ENCODE measurements at regions not wholly inside any gene's neighbourhood (a gene's known extent, or its start where the extent isn't known, plus 50 kb on each side); places are given as distances from the start of the nearest gene placed in this dataset.

DNA sequence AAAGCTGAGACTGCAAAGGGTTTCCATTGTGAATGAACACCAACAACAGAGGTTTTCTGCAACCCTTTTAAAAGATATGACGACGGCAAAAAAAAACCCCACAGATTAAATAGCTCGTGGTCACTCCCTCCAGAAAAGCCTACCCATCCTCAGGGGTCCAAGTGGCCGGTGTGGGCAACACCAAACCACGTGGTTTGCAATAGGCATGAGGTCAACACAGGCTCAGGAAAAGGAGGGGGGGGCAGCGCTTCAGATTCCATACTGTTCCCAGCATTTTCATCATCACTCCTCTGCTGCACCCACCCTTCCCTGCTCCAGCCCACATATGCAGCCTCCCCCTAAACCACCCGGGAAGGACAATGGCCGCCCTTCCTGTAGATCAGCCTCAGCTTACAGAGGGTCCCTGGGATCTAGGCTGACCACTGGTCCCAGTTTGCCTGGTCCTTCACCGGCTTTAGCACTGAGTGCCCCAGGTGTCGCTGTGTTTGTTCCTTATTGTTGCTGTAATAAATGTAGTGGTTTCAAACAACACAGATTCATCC lies 122.8 kb upstream of the PHACTR3 start:
- Histone ChIP-seq H3K4me1 (ENCODE audit: insufficient read depth, low read length) (no peaks in the 10 kb centered on the region), H3K9ac (ENCODE audit: extremely low read depth, insufficient read length, low read length) (no peak overlapping the region), H2BK15ac (ENCODE audit: low read depth, low read length) (no peak overlapping the region), H3K23ac (ENCODE audit: insufficient read length, low read depth, low read length) (no peak overlapping the region), H4K8ac (replicated peaks; ENCODE audit: insufficient read length, low read depth, low read length) (no peak overlapping the region), H3K27ac (ENCODE audit: insufficient read length, low read depth, low read length) (no peak overlapping the region), H4K5ac (ENCODE audit: insufficient read length, low read depth, low read length) (no peak overlapping the region), H3K23me2 (ENCODE audit: insufficient read length, low read depth, low read length, poor library complexity, severe bottlenecking) (no peaks in the 10 kb centered on the region), H4K91ac (ENCODE audit: insufficient read length, low read depth, low read length) (no peak overlapping the region), H3K4me2 (ENCODE audit: insufficient read depth, insufficient read length, low read length) (no peak overlapping the region), H3K79me1 (ENCODE audit: insufficient read depth, low read depth, low read length, poor library complexity, severe bottlenecking) (no peaks in the 10 kb centered on the region), H2BK120ac (ENCODE audit: low read depth, low read length, poor library complexity, severe bottlenecking) (no peak overlapping the region), H2AFZ (ENCODE audit: low read length) (no peak overlapping the region), H3K18ac (ENCODE audit: insufficient read length, low read depth, low read length) (no peak overlapping the region), H2AK5ac (ENCODE audit: insufficient read length, low read length) (no peak overlapping the region), H3K9me3 (ENCODE audit: control insufficient read depth, low read depth, low read length) (no peaks in the 10 kb centered on the region), H3K79me2 (ENCODE audit: insufficient read depth, low read length) (no peaks in the 10 kb centered on the region), H2BK12ac (ENCODE audit: insufficient read length, low read depth, low read length) (no peak overlapping the region), H2BK5ac (ENCODE audit: insufficient read length, low read length) (no peak overlapping the region), H3K56ac (ENCODE audit: insufficient read length, low read depth, low read length) (no peak overlapping the region), H4K20me1 (ENCODE audit: control insufficient read depth, insufficient read depth, insufficient read length) (no peaks in the 10 kb centered on the region), H3K4ac (ENCODE audit: low read depth, low read length) (no peak overlapping the region), H3K27me3 (ENCODE audit: insufficient read depth, low read length) (no peaks in the 10 kb centered on the region), H3K14ac (ENCODE audit: insufficient read depth, low read length) (peak overlapping the region; percentile 66; the same call in 1 of the 2 replicates), H2BK20ac (ENCODE audit: low read depth, low read length, poor library complexity, severe bottlenecking) (no peak overlapping the region), H3T11ph (ENCODE audit: low read length) (no peak overlapping the region)
- H3K27ac Mint-ChIP-seq, result no peak overlapping the region
- H3K4me3 Mint-ChIP-seq, result no peak overlapping the region
- no peak for DNase-seq
- no peaks in the 10 kb centered on the region for H3K36me3 Mint-ChIP-seq (ENCODE audit: insufficient read depth in 1 of 3, low read depth in 3 of 3)
- peaks cover 9% of the 10 kb centered on the region for H3K27me3 Mint-ChIP-seq (ENCODE audit: low read depth)
- no CpG with 5 or more reads among the region's 10 CpGs for WGBS (ENCODE audit: extremely low coverage, insufficient read length, low lambda C conversion rate)
- no peak for TF ChIP-seq CTCF (conservative IDR thresholded peaks at IDR 0.05)
- no peaks in the 10 kb centered on the region for H3K9me3 Mint-ChIP-seq
- peaks cover 2 to 4% of the 10 kb centered on the region in 2 experiments; a peak in 2 of 4 replicates for H3K4me1 Mint-ChIP-seq

Data from H9 (cell line).